OCI-LY1 (cell line): ENCODE measurements at regions not wholly inside any gene's neighbourhood (a gene's known extent, or its start where the extent isn't known, plus 50 kb on each side); places are given as distances from the start of the nearest gene placed in this dataset.
"Not testable (repeated sequence)": the region's sequence is repeated elsewhere in the genome, so short reads cannot be mapped to it uniquely, and the experiment has no call there.

Experiments used
- H2AFZ ChIP-seq: fragments of 200-600 bp; sonication (generic), shearing (Covaris generic); 2 replicates; pipeline ENCODE4 v1.6.0; 2014; ENCODE audit warnings: antibody characterized with exemption, mild to moderate bottlenecking, low read length
- H3F3A ChIP-seq: fragments of 200-600 bp; sonication (generic), shearing (Covaris generic); 2 replicates; pipeline ENCODE4 v1.6.0; 2014; ENCODE audit warnings: mild to moderate bottlenecking, antibody characterized with exemption, low read length, moderate library complexity; ENCODE audit not compliant: insufficient read depth
- H3K27ac ChIP-seq: fragments of 200-600 bp; sonication (generic); 2 replicates; pipeline ENCODE4 v1.5.1; 2014; ENCODE audit warnings: low read length, mixed run types, mild to moderate bottlenecking, low read depth; ENCODE audit not compliant: poor library complexity, severe bottlenecking
- H3K27me3 ChIP-seq: fragments of 200-600 bp; sonication (generic); 2 replicates; pipeline ENCODE4 v1.6.0; 2014; ENCODE audit warnings: antibody characterized with exemption, mild to moderate bottlenecking, low read length, moderate library complexity; ENCODE audit not compliant: insufficient read depth
- H3K36me3 ChIP-seq: fragments of 200-600 bp; sonication (generic); 2 replicates; pipeline ENCODE4 v1.6.1; 2014; ENCODE audit warnings: mild to moderate bottlenecking, antibody characterized with exemption, low read length, moderate library complexity, mixed read lengths; ENCODE audit not compliant: insufficient read depth
- H3K4me1 ChIP-seq: fragments of 200-600 bp; sonication (generic); 2 replicates; pipeline ENCODE4 v1.5.1; 2014; ENCODE audit warnings: mild to moderate bottlenecking, low read length, moderate library complexity; ENCODE audit not compliant: insufficient read depth, severe bottlenecking
- H3K4me2 ChIP-seq: fragments of 200-600 bp; sonication (generic), shearing (Covaris generic); 2 replicates; pipeline ENCODE4 v1.6.1; 2014; ENCODE audit warnings: low read length
- H3K4me3 ChIP-seq: fragments of 200-600 bp; sonication (generic); 2 replicates; pipeline ENCODE4 v1.5.1; 2014; ENCODE audit warnings: low read length, low read depth, mild to moderate bottlenecking, mixed read lengths; ENCODE audit not compliant: poor library complexity, severe bottlenecking
- H3K79me2 ChIP-seq: fragments of 200-600 bp; shearing (Covaris generic); 2 replicates; pipeline ENCODE4 v1.6.1; 2016; ENCODE audit warnings: mixed run types, low read length, mixed read lengths; ENCODE audit not compliant: insufficient read depth
- H3K9ac ChIP-seq: fragments of 200-600 bp; sonication (generic), shearing (Covaris generic); 2 replicates; pipeline ENCODE4 v1.6.1; 2014; ENCODE audit warnings: mild to moderate bottlenecking, low read length, mixed read lengths
- H3K9me2 ChIP-seq: fragments of 200-600 bp; sonication (generic), shearing (Covaris generic); 2 replicates; pipeline ENCODE4 v1.6.1; 2014; ENCODE audit warnings: low read depth, mild to moderate bottlenecking, low read length, mixed read lengths
- H3K9me3 ChIP-seq: fragments of 200-600 bp; shearing (Covaris generic); 2 replicates; pipeline ENCODE4 v1.6.1; 2014; ENCODE audit warnings: low read length, mixed read lengths
- H4K20me1 ChIP-seq: fragments of 200-600 bp; sonication (generic), shearing (Covaris generic); 2 replicates; pipeline ENCODE4 v1.6.0; 2016; ENCODE audit warnings: mild to moderate bottlenecking, low read length; ENCODE audit not compliant: insufficient read depth
- EZH2 ChIP-seq: fragments of 200-600 bp; sonication (generic), shearing (Covaris generic); IDR thresholded peaks from 2 replicates; pipeline ENCODE4 v1.8.0; 2017; ENCODE audit warnings: borderline replicate concordance, mixed run types, mild to moderate bottlenecking, antibody characterized with exemption, low read length, moderate library complexity, mixed read lengths
- TF ChIP-seq, protein P1 (sequence below): fragments of 200-600 bp; sonication (generic), shearing (Covaris generic); IDR thresholded peaks from 2 replicates; pipeline ENCODE4 v1.5.1; 2017; ENCODE audit warnings: mild to moderate bottlenecking, antibody characterized with exemption, low read length, moderate library complexity, mixed read lengths

DNA sequence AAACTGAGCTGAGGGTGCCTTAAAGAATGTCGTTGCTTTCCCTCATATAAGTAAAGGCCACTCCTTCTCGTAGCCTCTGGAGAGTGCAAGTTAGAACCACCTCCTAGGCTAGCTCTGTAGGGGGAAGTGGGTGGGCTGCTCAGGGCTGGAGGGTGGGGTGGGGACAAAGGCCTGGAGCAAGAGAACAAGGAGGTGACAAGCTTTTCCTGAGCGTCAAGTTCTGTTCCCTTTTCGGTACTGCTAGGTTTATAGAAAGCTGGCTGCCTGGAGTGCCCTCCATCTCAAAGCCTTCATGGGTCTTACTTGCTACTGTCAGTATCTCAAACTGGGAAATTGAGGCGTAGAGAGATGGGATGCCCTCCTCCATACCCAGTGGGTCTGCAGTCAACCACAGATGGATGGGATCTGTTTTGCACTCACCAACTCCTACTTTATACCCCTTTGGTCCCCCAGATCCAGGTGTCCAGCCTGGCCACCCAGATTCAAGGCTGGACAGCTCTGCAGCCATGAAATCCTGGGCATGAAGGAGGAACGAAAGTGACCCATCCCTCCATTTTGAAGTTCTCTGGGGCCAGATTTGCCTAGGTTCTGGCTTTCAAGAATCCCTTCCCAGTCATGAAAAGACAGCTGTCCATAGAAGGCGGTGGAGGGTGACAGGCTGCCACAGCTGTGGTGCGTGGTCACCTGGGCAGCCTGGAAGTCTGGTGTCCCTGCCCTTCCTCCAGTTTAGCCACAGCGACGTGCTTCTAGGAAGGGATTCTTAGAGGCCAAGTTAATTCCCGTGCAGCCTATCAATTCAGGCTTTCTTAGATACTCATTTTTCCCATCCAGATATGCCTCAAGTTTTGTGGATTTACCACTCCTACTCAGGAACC lies 117.8 kb downstream of the CRLF3 start:
- H3K27me3 ChIP-seq, H3K9ac ChIP-seq, H3K27ac ChIP-seq, H3K4me3 ChIP-seq, H3K9me3 ChIP-seq, H3K4me2 ChIP-seq, H2AFZ ChIP-seq, H3K36me3 ChIP-seq, H4K20me1 ChIP-seq, H3K9me2 ChIP-seq, H3F3A ChIP-seq: not testable (repeated sequence)
- H3K79me2 ChIP-seq: peaks cover 22% of the 10 kb centered on the region
- peaks cover 27% of the 10 kb centered on the region for H3K4me1 ChIP-seq

DNA sequence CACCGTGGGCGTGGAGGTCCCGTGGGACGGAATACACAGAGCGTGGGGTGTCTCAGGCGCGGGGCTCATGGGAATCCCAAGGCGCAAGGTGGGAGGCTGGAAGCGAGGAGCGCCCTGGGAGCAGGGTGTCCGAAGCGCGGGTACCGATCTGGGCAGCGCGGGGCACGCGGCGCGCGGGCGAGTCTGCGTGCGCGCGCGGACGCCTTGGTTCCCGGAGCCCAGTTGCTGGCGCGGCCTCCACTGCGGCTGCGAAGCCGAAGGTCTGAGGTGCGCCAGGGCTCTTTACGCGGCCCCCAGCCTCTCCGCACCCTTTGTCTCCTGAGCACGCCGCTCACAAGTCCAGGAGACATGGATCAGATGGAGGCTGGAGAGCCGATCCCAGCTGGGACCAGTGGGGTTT lies 118.5 kb downstream of the CRLF3 start:
- H3K36me3 ChIP-seq, H3K9ac ChIP-seq, H4K20me1 ChIP-seq: not testable (repeated sequence)

DNA sequence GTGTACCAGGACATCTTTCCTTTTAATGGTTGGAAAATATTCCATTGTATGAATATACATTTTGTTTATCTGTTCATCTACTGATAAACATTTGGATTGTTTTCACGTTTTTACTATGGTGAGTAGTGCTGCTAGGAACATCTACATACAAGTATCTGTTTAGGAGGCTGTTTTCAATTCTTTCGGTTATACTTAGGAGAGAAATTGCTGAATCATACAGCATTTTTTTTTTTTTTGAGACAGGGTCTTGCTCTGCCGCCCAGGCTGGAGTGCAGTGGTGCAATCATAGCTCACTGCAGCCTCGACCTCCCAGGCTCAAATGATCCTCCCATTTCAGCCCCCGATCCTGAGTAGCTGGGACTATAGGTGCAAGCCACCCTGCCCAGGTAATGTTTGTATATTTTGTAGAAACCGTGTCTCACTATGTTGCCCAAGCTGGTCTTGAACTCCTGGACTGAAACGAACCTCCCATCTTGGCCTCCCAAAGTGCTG lies 122.9 kb downstream of the CRLF3 start:
- Histone ChIP-seq H2AFZ (no peak overlapping the region), H3K27me3 (no peaks in the 10 kb centered on the region), H3F3A (no peaks in the 10 kb centered on the region), H3K9me2 (no peaks in the 10 kb centered on the region), H3K36me3 (no peaks in the 10 kb centered on the region), H3K4me3 (no peak overlapping the region), H3K9me3 (no peaks in the 10 kb centered on the region), H3K27ac (no peak overlapping the region), H3K4me1 (peaks cover 5% of the 10 kb centered on the region), H3K79me2 (no peaks in the 10 kb centered on the region), H4K20me1 (no peaks in the 10 kb centered on the region), H3K4me2 (no peak overlapping the region), H3K9ac (no peak overlapping the region)
- no peak for TF ChIP-seq EZH2
- TF ChIP-seq, protein P1, sequence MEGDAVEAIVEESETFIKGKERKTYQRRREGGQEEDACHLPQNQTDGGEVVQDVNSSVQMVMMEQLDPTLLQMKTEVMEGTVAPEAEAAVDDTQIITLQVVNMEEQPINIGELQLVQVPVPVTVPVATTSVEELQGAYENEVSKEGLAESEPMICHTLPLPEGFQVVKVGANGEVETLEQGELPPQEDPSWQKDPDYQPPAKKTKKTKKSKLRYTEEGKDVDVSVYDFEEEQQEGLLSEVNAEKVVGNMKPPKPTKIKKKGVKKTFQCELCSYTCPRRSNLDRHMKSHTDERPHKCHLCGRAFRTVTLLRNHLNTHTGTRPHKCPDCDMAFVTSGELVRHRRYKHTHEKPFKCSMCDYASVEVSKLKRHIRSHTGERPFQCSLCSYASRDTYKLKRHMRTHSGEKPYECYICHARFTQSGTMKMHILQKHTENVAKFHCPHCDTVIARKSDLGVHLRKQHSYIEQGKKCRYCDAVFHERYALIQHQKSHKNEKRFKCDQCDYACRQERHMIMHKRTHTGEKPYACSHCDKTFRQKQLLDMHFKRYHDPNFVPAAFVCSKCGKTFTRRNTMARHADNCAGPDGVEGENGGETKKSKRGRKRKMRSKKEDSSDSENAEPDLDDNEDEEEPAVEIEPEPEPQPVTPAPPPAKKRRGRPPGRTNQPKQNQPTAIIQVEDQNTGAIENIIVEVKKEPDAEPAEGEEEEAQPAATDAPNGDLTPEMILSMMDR: no peak

More for the DNA sequence above, 118.5 kb downstream of the CRLF3 start:
- not testable (repeated sequence) for H3K4me2 ChIP-seq, H3K4me3 ChIP-seq, H3F3A ChIP-seq, H3K9me2 ChIP-seq, H3K9me3 ChIP-seq, H3K27ac ChIP-seq, H2AFZ ChIP-seq, H3K27me3 ChIP-seq
- H3K4me1 ChIP-seq: peaks cover 20% of the 10 kb centered on the region
- peaks cover 15% of the 10 kb centered on the region for H3K79me2 ChIP-seq

DNA sequence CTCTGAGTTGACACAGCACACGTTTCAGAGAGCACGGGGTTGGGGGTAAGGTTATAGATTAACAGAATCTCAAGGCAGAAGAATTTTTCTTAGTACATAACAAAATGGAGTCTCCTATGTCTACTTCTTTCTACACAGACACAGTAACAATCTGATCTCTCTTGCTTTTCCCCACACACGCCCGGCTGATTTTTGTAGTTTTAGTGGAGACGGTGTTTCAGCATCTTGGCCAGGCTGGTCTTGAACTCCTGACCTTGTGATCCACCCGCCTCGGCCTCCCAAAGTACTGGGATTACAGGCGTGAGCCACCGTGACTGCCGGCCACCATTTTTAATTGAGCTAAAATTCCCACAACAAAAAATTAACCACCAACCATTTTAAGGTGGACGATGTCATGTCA lies 123.7 kb downstream of the CRLF3 start:
- not testable (repeated sequence) for H3K4me1 ChIP-seq, H3K27me3 ChIP-seq, H3K4me3 ChIP-seq, H3K9ac ChIP-seq, H3K4me2 ChIP-seq, H2AFZ ChIP-seq, H3F3A ChIP-seq, H3K27ac ChIP-seq, H3K9me3 ChIP-seq, H3K9me2 ChIP-seq, H4K20me1 ChIP-seq, H3K36me3 ChIP-seq, H3K79me2 ChIP-seq
